GM21526 (cell line): ENCODE measurements at regions not wholly inside any gene's neighbourhood (a gene's known extent, or its start where the extent isn't known, plus 50 kb on each side); places are given as distances from the start of the nearest gene placed in this dataset.

ENCODE experiments used
- ATAC-seq: cut with Tn5 transposase; IDR thresholded peaks from one replicate; pipeline ENCODE4 v1.9.1; 2021; ENCODE audit warnings: moderate library complexity; ENCODE audit not compliant: unreplicated experiment, low FRiP score

DNA sequence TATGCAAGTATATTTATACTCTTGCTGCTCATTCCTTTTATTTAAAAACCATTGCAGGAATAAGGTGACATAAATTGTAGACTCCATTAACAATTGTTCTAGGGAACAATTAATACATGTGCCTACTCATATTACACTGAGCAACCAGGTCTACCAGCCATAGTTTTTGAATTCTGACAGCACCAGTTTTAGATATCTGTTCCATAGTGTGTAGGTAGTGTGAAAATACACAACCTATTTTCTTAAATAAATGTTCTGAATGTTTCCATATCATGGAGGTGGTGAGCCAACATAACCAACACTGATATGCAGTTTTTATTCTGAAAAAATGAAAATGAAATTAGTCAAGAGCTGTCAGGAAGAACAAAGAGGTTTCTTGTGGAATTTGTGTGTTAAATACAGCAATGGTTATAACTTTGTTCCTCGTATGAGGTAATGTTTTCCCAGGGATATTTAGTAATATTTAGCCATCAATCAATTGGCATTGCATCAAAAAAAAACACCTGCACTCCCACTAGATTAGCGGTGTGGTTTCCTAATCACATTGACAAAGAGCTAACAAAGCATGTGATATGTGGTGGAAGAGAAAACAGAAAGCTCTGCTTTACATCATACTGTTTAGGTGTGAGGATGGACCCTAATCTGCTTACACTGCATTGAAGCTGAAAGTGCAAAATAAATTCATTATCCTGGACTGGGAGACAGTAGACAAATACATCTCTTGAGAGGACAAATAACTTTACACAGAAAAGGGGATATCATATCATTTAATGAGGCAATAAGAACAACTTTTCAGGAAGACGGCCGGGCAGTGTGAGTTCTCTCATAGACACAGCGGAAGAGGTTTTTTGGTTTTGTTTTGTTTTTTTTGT is 369.5 kb upstream of the THBS1 start:
- ATAC-seq, result no peak

- no peak for ATAC-seq
These were observed 367.5 kb upstream of the THBS1 start for GRCh38 chr15:39213385-39213840.

DNA sequence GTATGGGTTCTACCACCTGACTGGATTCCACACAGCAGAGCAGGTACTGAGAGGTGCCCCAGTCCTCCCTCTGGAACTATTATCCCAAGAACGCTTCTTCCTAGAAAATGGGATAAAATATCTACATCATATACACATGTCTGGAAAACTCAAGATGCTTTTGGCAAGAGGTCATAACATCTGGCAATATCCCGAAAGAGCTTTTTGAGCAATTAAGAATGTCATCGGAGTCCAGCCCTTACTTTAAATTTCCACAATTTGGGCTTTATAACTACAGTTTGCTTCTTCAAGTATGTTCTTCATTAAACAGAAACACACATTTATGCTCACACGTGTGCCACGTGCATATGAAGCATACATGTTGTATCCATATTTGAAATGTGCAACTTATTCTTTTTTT is 365.9 kb upstream of the THBS1 start:
- no peak for ATAC-seq

DNA sequence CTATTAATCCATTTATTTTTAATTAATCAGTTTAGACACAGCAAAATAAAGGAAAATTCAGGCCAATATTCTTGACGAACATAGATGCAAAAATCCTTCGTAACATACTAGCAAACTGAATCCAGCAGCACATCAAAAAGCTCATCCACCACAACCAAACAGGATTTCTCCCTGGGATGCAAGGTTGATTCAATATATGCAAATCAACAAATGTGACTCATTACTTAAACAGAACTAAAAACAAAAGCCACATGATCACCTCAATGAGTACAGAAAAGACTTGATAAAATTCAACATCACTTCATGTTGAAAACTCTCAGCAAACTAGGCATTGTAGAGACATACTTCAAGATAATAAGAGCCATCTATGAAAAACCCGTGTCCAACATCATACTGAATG is 364.1 kb upstream of the THBS1 start:
- ATAC-seq, result no peak

DNA sequence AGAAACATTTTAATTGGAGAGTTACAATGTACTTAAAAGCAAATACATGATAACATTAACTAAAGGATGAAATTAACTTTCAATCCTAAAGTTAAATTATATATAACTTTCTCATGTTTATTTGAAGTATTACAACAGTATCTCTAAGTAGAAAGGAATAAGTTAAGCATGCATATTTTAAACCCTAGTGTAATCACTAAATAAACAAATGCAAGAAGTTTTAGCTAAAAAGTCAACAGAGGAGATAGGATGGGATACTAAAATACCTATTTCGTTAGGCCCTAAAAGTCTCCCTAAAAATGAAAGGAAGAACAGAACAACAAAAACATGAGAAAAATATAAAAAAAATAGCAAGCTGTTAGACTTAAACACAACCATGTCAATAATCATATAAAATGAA is 361.3 kb upstream of the THBS1 start:
- no peak for ATAC-seq

GRCh38 chr15:39226169-39226937 is 354.5 kb upstream of the THBS1 start:
- no peak for ATAC-seq

GRCh38 chr15:39227001-39227400 is 353.9 kb upstream of the THBS1 start:
- ATAC-seq, result no peak

DNA sequence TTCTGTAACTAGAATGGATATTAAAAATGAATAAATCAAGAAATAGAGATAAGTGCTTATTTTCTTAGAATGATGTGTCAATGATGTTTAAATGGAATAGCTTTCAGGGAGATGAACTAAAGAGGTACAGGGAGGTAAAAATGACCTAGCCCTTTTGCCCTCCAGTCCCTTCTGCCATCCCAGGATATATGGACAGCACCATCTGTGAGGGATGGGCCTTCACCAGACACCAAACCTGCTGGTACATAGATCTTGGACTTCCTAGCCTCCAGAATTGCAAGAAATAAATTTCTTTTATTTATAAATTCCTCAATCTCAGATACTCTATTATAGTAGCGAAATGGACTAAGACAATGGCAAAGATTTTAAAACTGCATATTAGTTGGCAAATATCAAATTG is 352.0 kb upstream of the THBS1 start:
- no peak for ATAC-seq

- no peak for ATAC-seq
These were observed 350.5 kb upstream of the THBS1 start for GRCh38 chr15:39230205-39230907.

DNA sequence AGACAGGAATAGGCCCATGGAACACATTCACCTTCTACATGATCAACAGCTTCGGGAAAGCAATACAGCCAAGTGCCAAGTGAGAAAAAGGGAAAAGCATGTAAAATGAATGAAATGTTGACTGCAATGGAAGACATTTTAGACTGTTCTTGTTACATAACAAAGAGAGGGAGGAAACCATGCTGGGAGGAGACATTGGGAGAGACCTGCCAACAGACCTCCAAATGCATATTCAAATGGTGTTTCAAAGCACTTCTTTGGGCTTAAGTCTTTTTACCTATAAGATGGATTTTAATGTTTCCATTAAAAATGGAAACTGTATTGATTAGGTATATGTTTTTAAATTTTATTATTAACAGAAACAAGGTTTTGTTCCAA is 350.0 kb upstream of the THBS1 start:
- ATAC-seq, result no peak

DNA sequence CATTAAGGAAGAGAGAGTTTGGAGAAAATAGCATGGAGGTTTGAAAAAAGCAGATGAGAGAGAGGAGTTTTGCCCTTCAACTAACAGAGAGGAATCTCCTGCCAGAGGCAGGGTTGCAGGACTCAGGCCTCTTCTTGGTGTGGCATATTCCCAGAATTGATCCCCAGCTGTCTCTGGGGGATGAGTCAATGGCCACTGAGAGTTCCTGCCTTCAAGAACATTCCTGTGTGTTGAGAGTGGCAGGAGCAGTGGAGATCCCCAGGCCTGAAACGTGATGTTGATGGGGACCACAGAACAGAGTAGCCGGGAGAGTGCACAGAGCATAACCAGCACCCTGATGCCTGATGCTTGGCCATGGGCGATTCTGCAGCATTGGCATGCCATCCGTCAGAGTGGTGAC is 348.4 kb upstream of the THBS1 start:
- no peak for ATAC-seq

DNA sequence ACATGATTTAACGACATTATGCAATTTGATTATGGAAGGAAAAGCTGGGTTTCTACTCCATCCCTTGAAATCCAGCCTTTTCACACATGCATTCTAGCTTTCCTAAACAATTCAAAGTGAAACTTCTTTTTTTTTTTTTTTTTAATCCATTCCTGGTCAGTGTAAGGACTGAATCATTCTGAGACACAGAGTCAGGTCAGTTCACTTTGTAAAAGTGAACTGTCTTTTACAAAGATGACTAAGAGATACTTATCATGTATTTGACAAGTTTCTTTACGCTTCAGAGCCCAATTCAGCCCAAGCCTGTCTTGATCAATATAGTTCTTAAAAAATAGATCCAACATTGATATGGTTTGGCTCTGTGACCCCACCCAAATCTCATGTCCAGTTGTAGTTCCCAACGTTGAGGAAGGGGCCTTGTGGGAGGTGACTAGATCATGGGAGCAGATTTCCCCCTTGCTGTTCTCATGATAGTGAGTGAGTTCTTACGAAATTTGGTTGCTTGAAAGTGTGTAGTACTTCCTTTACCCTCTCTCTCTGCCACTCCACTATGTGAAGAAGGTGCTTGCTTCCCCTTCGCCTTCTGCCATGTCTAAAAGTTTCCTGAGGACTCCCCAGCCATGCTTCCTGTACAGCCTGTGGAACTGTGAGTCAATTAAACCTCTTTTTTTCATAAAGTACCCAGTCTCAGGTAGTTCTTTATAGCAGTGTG is 345.6 kb upstream of the THBS1 start:
- no peak for ATAC-seq

- no peak for ATAC-seq
These were observed 344.5 kb upstream of the THBS1 start for GRCh38 chr15:39236375-39236774.

GRCh38 chr15:39238443-39238842 is 342.4 kb upstream of the THBS1 start:
- ATAC-seq, result no peak

DNA sequence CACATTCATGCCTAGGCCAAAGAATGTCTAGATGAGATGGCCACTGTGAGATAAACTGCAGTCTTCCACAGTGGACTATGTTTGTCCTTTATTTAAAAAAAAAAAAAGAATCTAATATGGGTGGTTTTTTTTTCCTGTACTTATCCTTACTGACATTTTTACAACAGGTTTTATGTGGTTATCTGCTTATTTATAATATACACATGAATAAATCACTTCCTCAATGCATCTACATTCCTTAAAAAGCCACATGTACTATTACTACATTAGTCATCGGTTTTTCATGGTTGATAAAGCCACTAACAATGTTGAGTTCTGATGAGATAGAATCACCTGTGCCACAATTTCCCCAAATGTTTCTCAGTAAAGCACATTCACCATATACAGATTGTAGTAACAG is 341.3 kb upstream of the THBS1 start:
- no peak for ATAC-seq

GRCh38 chr15:39242345-39242744 is 338.5 kb upstream of the THBS1 start:
- no peak for ATAC-seq

- no peak for ATAC-seq
These were observed 337.5 kb upstream of the THBS1 start for GRCh38 chr15:39243396-39243795.

- ATAC-seq, result no peak
These were observed 336.1 kb upstream of the THBS1 start for GRCh38 chr15:39244776-39245175.

DNA sequence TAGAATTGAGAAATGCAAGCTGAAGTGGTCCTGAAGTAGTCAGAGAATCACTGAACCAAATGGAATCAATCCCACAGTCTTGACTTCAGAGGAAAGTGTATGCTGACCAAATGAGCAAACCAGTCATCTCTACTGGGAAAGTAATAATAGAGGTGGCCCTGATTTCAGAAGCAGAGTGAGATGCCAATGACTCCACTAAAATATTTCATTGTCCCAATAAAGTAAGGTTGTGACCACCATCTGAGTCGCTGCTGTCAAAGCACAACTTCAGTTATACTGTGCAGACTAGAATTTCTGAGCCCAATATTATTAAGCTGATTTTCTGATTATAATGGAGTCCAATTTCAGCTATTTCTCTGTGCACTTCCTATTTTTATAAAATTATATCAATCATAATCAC is 334.4 kb upstream of the THBS1 start:
- no peak for ATAC-seq

- ATAC-seq, result no peak
These were observed 333.3 kb upstream of the THBS1 start for GRCh38 chr15:39247574-39247973.

DNA sequence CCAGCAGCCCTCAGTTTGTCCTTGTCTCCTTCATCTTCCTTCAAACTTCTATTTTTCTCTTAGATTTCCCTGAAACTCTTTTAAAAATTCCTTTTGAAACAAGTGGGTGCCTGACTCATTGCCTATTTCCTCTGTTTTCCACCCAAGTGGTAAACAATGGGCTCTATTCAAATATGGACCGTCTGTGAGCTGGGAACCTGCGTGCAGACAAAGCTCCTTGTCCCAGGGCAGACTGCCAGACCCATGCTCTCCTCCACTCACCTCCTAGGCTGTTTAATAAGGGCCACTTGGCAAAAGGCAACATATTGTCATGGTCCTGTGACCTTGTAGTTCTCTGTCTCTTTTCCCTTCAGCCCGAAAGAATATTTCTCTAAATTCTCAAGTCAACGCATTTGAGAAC is 332.7 kb upstream of the THBS1 start:
- no peak for ATAC-seq
